Erythroblast (primary cell): ENCODE measurements at regions not wholly inside any gene's neighbourhood (a gene's known extent, or its start where the extent isn't known, plus 50 kb on each side); places are given as distances from the start of the nearest gene placed in this dataset.
"Not testable (repeated sequence)": the region's sequence is repeated elsewhere in the genome, so short reads cannot be mapped to it uniquely, and the experiment has no call there.

Experiments used
- GATA1 ChIP-seq: IDR thresholded peaks from 2 replicates; pipeline ENCODE4 v1.6.1; 2011; ENCODE audit warnings: low read depth, mild to moderate bottlenecking, control low read depth, low read length, moderate library complexity
- POLR2A ChIP-seq: IDR thresholded peaks from 2 replicates; pipeline ENCODE4 v1.6.1; 2011; ENCODE audit warnings: mild to moderate bottlenecking, low read length

- TF ChIP-seq POLR2A, GATA1: not testable (repeated sequence)
Measured at GRCh38 chr20:55117577-55117976, 642.2 kb downstream of the DOK5 start.
